Stimulated activated CD8-positive, alpha-beta memory T cell treated with anti-CD3 and anti-CD28 coated beads, Interleukin-15, amount 100 ng/mL, for 48 hours (primary cell): ENCODE measurements at regions not wholly inside any gene's neighbourhood (a gene's known extent, or its start where the extent isn't known, plus 50 kb on each side); places are given as distances from the start of the nearest gene placed in this dataset.

Experiments used
- DNase-seq, 2 donors: peaks; one replicate each; pipeline ENCODE4 v3.0.0-alpha.2; 2020; ENCODE audit warnings: low read depth in 2 of 2

DNA sequence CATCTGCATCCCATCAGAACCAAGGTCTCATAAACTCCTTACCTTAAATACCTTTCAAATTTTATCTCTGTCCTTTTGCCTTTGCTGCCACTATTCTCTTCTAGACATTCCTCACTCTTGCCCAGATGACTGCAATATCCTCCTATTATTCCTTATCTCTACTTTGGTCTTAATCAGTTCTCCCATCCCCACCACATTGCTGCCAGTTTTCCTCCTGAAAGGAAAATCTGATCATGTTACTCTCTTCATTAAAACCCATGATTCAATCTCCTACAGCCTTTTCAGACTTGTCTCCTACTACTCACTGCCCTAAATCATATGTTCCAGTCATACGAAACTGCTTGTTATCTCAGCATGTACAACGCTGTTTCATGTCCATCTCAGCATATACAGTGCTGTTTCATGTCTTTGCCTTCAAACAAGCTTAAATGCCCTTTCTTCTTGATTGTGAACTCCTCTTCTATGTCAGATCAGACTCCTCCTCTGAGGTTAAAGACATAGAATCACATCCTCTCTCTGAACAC lies 152.6 kb upstream of the FST start:
- no peak for DNase-seq

GRCh38 chr5:53330491-53330890 lies 149.9 kb upstream of the FST start:
- DNase-seq: no peak

DNA sequence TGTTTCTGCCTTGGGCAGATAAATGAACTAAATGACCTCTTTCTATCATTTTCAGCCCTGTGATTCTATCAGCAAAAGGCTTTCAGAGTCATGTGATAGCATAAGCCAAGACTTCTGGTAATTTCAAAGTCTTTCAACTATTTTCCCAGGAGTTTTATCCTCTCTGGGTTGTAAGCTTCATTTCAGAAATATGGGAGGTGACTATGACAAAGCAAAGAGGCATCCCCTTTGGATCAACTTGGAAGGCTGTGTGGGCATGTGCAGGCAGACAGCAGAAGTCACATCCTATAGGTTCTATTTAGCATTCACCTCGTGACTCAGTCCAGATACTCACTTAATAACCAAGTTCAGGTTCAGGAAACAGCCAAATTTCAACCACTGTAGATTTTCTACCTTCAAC lies 149.0 kb upstream of the FST start:
- no peak for DNase-seq

- DNase-seq: no peak
Observed at GRCh38 chr5:53333160-53333559, 147.3 kb upstream of the FST start.

GRCh38 chr5:53334431-53334941 lies 145.9 kb upstream of the FST start:
- no peak for DNase-seq

DNA sequence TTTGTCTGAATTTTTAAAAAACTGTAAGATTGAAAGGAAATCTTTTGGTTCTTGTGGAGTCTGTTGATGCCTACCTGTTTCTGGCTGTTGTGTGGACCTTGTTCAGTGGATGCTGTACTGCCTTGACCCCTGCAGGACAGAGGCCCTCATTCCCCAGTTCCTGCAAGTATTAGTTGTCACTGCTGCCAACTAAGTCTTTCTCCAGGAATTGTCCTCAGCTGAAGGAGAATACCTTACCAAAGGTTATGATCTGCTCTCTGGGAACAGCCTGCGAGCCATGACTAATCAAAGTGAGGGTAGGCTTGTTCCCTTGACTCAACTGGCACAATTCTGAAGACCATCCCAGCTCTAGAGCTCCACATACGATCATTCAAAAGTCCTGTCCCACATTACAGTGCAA lies 145.3 kb upstream of the FST start:
- DNase-seq: no peak

DNA sequence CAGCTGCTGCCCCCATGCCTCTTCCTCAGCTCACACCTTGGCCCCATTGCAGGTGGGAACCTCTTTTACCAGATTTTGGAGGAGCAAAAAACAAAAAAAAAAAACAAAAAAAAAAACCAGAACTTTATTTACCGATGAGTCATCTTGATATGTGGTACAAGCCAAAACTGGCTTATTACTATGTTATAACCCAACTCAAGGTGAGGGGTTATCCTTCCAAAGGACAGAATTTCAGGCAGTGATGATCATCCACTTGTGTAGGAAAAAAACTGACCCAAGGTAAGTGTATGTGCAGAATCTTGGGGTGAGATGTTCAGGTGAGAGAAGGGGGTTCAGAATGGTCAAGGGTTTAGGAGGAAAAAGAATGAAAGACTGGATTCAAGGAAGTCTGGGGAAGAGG lies 142.6 kb upstream of the FST start:
- no peak for DNase-seq

DNA sequence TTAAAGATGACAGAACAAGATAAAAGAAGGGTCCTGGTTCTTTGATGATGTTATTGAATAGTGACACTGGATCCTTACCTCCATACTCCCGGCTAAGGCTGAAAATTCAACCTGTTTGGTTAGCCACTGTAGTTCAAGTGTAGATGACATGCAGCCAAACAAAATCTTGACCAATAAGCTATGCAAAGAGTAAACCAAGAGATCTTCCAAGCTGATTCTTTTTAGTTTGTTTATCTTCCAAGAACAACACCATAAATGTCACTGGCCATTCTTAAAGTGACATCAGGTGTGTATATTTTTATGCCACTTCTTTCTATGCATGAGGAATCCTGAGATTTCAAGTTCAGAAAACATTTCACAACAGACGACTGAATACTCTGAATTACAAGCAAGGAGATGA lies 141.5 kb upstream of the FST start:
- DNase-seq: no peak

- no peak for DNase-seq
Observed at GRCh38 chr5:53339962-53340540, 140.4 kb upstream of the FST start.

DNA sequence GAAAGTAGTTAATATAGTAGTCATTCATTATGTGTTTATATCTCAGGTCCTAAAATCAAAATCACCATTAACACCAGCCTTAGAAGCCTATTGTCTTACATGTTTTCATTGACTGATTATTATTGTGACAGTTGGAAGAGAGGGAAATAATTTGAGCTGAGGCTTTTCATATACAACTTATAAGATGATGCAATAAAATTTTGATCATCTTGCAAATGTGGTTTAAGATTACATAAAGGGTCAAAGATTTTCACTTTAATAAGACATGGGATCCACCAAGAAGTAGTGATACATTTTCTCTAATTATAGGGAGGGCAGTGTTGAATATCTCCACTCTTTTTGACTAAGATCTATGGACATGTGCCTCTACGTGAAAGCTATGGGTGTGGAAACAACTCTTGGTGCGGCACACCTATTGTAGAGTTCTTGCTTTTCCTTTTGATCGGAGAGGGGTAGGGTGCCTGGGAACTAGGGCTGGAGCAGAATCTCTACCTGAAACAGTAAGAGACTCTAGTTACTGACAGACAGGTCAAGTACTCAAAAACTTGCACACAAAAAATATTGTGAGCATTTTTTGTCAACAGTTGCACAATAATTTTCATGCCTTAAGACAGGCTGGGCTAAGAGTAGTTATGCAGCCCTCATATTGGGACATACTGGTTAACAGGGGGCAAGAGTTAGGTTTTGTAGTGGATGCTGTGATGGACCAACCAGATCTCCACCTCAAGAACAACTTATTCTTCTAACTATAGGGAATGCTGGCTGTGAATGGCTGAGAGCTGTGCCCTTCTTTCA lies 139.3 kb upstream of the FST start:
- DNase-seq: no peak

DNA sequence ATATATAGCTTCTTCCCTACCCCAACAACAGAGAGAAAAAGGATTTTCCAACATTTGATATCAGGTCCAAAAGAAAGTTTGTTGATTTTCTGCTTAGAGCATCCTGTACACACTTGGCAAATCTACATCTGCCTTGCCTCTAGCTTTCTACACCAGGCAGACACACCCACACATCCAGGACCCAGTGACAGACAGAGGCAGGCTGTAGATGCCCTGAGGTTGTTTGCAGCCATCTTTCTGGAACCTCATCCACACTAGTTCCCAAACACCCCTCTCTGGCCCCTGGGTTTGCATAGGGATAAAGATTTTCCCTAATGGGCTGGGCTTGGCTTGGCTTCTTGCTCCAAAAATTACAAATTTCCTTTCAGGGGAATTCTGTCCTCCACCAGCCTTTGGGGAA lies 138.2 kb upstream of the FST start:
- no peak for DNase-seq

GRCh38 chr5:53343187-53343586 lies 137.2 kb upstream of the FST start:
- no peak for DNase-seq

- DNase-seq: no peak
Observed at GRCh38 chr5:53350368-53350767, 130.1 kb upstream of the FST start.

DNA sequence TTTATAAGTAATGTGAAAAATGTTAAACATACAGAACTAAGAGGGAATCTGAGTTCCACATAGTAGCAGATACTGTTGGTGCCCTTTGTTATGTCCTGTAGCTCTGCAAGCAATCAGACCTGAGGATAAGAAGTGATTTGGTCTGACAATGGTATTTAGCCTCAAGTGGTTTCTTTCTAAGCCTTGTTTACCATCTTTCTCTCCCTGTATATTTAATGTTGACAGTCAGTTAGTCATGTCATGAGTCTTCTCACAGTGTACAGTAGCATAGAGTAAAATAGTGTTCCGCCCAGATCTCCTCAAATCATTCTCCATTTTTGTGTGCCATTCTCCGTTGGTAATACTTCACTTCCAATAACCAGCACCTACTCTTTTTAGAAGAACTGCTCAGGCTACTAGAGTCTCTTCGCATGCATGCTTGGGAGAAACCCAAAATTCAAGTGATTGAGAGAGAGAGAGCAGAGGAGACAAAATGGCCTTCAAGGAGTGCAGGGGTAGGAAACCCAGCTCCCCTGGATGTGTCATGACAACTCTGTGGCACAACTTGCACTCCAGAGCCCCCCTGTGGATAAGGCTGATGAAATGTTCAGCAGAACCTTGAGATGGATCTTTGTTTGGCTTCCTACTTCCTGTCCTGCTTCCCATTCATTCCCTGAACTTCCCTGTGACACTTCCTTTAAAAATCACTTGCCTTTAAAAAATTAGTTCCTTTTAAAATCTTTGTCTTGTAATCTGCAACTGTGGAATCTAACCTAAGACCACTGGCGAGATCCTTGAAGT lies 129.2 kb upstream of the FST start:
- DNase-seq: no peak

DNA sequence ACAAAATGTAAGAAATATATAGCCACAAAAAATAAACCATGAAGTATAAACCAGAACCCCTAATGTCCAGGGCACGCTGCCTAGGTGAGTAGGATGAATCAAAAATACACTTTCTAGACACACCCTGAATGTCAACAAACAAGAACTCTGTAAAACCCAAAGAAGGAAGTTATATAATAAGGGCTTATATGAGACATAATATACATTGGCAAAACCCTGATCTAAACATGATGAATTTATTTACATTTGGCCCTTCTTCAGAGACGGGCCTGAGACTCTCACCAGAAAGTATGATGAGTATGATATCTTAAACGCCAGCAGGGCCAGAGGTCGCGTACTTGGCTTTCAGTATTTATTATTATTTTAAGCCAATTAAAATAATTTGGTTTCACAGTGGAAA lies 125.1 kb upstream of the FST start:
- no peak for DNase-seq

GRCh38 chr5:53355931-53356330 lies 124.5 kb upstream of the FST start:
- no peak for DNase-seq

DNA sequence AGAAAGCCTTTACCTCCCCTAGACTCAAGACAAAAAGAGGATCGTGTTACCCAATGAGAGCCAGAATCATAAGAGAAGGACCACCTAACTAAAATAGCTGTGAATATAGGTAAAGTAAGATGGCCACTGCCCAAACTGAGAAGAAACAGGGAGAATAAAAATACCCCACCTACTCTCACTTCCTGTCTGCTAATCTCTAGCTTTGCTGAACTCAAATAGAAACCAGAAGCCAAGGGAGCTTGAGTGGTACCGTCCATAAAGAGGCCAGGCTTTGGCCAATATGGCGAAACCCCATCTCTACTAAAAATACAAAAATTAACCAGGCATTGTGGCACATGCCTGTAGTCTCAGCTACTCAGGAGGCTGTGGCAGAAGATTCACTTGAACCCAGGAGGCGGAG lies 123.0 kb upstream of the FST start:
- no peak for DNase-seq

DNA sequence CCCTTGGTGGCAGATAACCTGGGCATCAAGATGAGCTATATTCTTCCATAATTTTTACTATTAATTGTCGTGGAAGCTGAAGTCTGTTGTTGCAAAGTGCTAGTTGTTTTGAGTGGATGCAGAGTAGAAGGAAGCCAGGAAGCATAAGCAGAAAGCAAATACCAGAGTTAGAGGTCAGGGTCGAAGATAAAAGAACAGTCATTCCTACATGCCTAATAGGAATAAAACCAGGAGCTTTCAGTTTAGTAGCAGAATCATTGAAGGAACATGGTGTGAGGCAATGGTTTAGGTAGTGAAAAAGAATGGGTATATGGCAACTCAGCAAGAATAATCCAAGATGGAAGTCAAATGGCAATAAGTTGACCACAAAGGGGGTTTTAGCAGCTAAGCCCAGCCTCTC lies 121.6 kb upstream of the FST start:
- no peak for DNase-seq

DNA sequence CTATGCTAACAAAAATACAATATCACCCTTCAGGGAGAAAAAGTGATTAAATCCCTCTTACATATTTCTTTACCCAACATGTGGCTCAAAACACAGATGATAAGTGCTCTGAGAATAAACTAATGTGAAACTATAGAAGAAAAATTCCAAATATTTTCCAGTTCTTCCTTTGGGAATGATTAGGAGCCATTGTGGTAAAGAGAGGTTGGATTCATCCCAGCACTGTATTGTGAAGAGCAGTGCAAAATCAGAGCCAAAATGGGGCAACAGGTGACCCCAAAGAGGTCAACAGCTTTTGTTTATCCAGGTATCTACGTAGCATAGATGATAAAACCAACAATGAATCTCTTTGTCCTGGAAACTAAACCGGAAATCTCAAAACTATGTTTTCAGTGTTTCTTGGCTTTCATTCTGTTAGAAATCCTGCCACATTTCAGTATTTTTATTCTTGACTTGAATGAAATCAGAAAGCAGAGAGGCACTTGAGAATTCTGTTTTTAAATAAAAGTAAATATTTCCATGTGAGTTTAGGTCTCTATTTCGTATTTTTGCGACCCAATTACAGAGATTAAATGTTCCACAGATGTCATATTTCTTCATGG lies 120.4 kb upstream of the FST start:
- DNase-seq: no peak

GRCh38 chr5:53360811-53361210 lies 119.6 kb upstream of the FST start:
- DNase-seq: no peak

DNA sequence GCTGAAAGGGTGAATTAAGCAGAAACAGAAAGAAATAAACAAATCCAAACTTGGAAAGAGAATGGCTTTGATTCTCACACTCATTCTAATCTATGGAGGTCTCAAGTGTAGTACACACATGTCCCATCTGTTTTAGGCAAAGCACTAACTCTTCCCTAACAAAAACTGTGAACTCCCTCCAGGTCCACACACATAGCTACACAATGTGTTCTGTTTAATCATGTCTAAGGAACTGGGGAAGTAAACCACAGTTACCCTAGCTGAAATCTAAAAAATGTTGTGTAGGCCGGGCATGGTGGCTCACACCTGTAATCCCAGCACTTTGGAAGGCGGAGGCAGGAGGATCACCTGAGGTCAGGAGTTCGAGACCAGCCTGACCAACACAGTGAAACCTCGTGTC lies 118.7 kb upstream of the FST start:
- DNase-seq: no peak

DNA sequence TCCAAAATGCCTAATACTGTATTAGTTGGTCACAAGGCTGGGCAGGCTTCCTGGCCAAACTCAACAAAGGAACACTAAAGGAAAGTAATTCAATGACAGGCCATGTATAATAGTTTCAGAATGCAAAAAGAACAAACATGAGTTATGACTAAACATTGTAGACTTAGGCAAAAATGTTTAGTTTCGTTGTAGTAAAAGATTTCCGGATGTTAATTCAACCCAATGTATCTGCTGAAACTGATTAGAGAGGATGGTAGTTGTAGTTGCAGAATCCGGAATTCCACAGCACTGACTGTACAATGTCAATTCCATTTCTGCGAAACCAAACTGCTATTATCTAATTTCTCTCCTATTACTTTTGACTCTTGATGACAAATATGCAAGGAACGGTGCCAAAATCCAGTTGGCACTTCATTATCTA lies 117.9 kb upstream of the FST start:
- DNase-seq: no peak
